Endothelial cell (in vitro differentiated cells): ENCODE measurements at regions not wholly inside any gene's neighbourhood (a gene's known extent, or its start where the extent isn't known, plus 50 kb on each side); places are given as distances from the start of the nearest gene placed in this dataset.

Experiments used
- DNase-seq: peaks from one replicate; pipeline ENCODE4 v3.0.0; 2021; ENCODE audit warnings: low spot score
- H3K27ac Mint-ChIP-seq: one replicate; pipeline ENCODE4 v1.8.0; 2021; ENCODE audit warnings: mixed read lengths, inconsistent platforms; ENCODE audit not compliant: unreplicated experiment
- H3K27me3 Mint-ChIP-seq: one replicate; pipeline ENCODE4 v1.8.0; 2021; ENCODE audit warnings: mild to moderate bottlenecking, moderate library complexity, mixed read lengths, inconsistent platforms; ENCODE audit not compliant: unreplicated experiment
- H3K36me3 Mint-ChIP-seq: one replicate; pipeline ENCODE4 v1.8.0; 2021; ENCODE audit warnings: mild to moderate bottlenecking, low read depth, mixed read lengths, inconsistent platforms; ENCODE audit not compliant: unreplicated experiment
- H3K4me1 Mint-ChIP-seq: one replicate; pipeline ENCODE4 v1.8.0; 2021; ENCODE audit warnings: mild to moderate bottlenecking, mixed read lengths, inconsistent platforms; ENCODE audit not compliant: unreplicated experiment
- H3K4me3 Mint-ChIP-seq: one replicate; pipeline ENCODE4 v1.8.0; 2021; ENCODE audit warnings: mild to moderate bottlenecking, mixed read lengths, inconsistent platforms; ENCODE audit not compliant: unreplicated experiment
- H3K9me3 Mint-ChIP-seq: one replicate; pipeline ENCODE4 v1.8.0; 2021; ENCODE audit warnings: mixed read lengths, inconsistent platforms; ENCODE audit not compliant: unreplicated experiment
- TF ChIP-seq, protein P1 (sequence below): fragments of 200-600 bp; sonication (generic); IDR thresholded peaks from one replicate; pipeline ENCODE4 v1.5.0; 2021; ENCODE audit warnings: antibody characterized with exemption; ENCODE audit not compliant: unreplicated experiment

DNA sequence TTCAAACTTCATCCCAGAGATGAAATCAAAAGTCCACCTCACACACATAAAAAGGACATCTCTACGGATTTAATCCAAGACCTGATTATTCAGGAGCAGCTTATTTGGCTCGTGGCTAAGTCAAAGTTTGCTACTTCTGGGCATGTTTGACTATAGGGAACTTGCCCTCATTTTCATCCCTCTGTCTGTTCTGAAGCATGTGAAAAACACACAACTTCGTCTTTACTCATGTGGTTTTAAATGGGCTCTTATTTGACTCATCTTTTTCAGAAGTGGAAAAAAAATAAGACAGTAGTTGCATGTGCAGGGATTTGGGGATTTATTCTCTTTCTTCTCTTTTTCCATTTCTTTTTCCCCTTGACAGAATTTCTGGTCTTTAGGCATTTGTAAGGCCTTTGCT lies 295.9 kb downstream of the TFEC start:
- no peak for DNase-seq
- H3K36me3 Mint-ChIP-seq = no peaks in the 10 kb centered on the region
- H3K4me3 Mint-ChIP-seq = no peak overlapping the region
- no peaks in the 10 kb centered on the region for H3K4me1 Mint-ChIP-seq
- no peaks in the 10 kb centered on the region for H3K27me3 Mint-ChIP-seq
- H3K27ac Mint-ChIP-seq = no peak overlapping the region
- TF ChIP-seq, protein P1, sequence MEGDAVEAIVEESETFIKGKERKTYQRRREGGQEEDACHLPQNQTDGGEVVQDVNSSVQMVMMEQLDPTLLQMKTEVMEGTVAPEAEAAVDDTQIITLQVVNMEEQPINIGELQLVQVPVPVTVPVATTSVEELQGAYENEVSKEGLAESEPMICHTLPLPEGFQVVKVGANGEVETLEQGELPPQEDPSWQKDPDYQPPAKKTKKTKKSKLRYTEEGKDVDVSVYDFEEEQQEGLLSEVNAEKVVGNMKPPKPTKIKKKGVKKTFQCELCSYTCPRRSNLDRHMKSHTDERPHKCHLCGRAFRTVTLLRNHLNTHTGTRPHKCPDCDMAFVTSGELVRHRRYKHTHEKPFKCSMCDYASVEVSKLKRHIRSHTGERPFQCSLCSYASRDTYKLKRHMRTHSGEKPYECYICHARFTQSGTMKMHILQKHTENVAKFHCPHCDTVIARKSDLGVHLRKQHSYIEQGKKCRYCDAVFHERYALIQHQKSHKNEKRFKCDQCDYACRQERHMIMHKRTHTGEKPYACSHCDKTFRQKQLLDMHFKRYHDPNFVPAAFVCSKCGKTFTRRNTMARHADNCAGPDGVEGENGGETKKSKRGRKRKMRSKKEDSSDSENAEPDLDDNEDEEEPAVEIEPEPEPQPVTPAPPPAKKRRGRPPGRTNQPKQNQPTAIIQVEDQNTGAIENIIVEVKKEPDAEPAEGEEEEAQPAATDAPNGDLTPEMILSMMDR = no peak
- no peaks in the 10 kb centered on the region for H3K9me3 Mint-ChIP-seq

DNA sequence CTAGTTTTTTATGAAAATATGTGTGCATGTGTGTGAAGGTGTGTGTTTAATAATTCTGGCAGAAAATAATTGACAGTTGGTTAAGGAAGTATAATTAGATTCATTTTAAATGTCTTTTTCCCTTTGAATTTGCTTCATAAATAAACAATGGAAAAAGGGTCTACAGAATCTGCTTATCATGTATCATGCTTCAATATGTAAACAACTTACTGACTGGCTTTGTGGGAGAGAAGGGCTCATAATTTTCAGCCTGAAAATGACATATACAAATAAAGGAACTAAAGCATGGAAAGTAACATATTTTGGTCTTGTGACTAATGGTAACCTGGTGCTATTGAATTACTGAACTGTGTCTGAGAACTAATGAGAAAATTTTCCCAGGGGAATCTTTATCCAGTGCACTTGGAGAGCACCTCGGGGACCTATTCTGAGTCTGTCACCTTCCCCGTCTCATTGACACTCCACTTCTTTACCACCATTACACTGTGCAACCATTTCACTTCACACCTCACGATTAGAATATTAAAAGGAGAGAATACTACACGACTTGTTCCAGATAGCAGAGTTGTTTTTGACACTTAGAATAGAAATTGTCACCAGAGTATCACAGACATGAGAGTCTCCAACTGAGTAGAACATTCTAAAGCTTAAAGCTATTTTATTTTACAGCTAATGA lies 298.6 kb downstream of the TFEC start:
- Mint-ChIP-seq H3K9me3 (no peaks in the 10 kb centered on the region), H3K4me3 (no peak overlapping the region), H3K4me1 (no peaks in the 10 kb centered on the region), H3K36me3 (no peaks in the 10 kb centered on the region), H3K27me3 (no peaks in the 10 kb centered on the region), H3K27ac (no peak overlapping the region)
- TF ChIP-seq, protein P1 = no peak
- DNase-seq = no peak

DNA sequence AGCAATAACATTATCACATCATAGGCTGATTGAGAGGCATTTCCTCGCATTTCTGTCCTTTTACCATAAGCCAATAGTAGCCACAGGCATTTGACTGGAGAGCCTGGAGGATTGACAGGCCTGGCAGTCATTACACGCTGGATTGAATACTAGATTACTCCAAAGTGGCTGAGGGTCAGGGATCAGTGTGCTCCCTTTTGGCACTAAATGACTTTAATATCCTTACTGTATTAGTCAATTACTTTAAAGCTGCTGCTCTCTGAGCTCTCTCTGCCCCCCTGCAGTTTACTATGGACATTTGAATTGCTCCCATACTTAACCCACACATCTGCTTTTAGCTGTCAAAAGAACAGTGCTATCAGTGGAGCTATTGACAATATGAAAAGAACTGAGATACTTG lies 302.0 kb downstream of the TFEC start:
- Mint-ChIP-seq H3K4me1 (no peaks in the 10 kb centered on the region), H3K27me3 (no peaks in the 10 kb centered on the region), H3K36me3 (no peaks in the 10 kb centered on the region), H3K27ac (no peak overlapping the region), H3K9me3 (no peaks in the 10 kb centered on the region), H3K4me3 (no peak overlapping the region)
- DNase-seq = no peak
- TF ChIP-seq, protein P1 = no peak

DNA sequence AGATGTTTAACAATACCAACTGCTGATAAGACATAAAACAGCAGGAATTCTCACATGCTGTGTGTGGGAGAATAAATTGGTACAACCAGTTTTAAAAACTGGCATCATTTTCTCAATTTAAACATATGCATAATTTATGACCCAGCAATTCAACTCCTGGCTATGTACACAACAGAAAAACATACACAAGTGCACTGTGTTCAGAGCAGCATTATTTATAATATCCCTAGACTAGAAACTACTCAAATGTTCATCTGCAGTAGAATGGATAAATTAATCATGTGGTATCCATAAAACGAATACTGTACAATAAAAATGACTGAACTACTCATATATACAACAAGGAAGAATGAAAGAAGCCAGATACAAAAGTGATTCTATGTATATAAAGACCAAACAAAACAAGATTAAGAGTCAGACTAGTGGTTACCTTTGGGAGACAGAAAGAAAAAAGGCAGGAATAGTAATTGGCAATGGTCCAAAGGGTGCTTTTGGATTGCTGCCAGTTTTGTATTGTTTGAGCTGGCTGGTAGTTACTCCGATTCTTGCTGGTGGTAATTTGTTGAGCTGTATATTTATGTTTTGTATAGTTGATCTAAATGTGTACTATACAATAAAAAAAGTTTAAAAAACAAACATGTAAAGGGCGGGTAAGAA lies 306.0 kb downstream of the TFEC start:
- no peak overlapping the region for H3K27ac Mint-ChIP-seq
- no peak for DNase-seq
- H3K27me3 Mint-ChIP-seq = no peaks in the 10 kb centered on the region
- H3K9me3 Mint-ChIP-seq = no peaks in the 10 kb centered on the region
- TF ChIP-seq, protein P1 = no peak
- peaks cover 10% of the 10 kb centered on the region for H3K4me1 Mint-ChIP-seq
- H3K4me3 Mint-ChIP-seq = no peak overlapping the region
- no peaks in the 10 kb centered on the region for H3K36me3 Mint-ChIP-seq

DNA sequence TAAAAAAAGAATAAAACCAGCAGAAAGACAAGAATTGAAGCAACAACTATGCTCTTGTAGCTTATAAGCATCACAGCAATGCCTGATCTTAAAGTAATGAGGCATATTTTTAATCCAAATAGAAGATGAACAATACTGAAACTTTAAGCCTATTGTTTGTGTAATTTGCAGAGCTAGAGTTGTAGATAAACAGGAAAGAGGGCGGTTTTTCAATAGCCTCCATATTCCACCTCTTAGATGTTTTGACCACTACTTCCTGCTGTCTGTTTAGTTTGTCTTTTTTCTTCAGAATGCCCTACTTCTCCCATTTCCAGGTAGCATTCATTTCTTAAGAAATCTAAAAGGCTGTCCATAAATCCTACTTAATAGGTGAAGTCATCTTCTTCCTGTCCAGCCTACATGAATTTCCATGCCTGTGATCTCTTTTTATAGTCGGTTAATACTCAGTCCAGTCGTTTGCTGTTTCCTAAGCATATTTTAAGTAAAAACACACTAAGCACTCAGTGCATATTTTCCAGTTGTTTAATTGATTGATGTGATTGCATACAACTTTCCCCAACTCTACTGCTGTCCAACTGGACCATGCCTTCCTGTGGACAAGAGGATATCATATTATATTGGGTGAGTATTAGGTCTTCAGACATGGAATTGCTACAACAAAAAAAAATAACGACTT lies 308.1 kb downstream of the TFEC start:
- H3K27ac Mint-ChIP-seq = no peak overlapping the region
- no peaks in the 10 kb centered on the region for H3K36me3 Mint-ChIP-seq
- H3K9me3 Mint-ChIP-seq = no peaks in the 10 kb centered on the region
- peaks cover 10% of the 10 kb centered on the region for H3K4me1 Mint-ChIP-seq
- no peak for DNase-seq
- H3K27me3 Mint-ChIP-seq = no peaks in the 10 kb centered on the region
- no peak overlapping the region for H3K4me3 Mint-ChIP-seq
- TF ChIP-seq, protein P1 = no peak
